NT2/D1 (cell line): ENCODE measurements at regions not wholly inside any gene's neighbourhood (a gene's known extent, or its start where the extent isn't known, plus 50 kb on each side); places are given as distances from the start of the nearest gene placed in this dataset.

Experiments used
- DNase-seq: peaks from one replicate; pipeline ENCODE4 v3.0.0-alpha.2; 2011; ENCODE audit warnings: low read depth, low spot score
- H3K27me3 ChIP-seq: 2 replicates; pipeline ENCODE4 v1.6.0; 2011; ENCODE audit warnings: mild to moderate bottlenecking; ENCODE audit not compliant: insufficient read length, insufficient read depth
- H3K36me3 ChIP-seq: 2 replicates; pipeline ENCODE4 v1.6.1; 2011; ENCODE audit warnings: mild to moderate bottlenecking, low read length, mixed read lengths; ENCODE audit not compliant: insufficient read depth, insufficient read length
- H3K4me1 ChIP-seq: 2 replicates; pipeline ENCODE4 v1.5.1; 2011; ENCODE audit not compliant: insufficient read depth, insufficient read length
- H3K4me3 ChIP-seq: 2 replicates; pipeline ENCODE4 v1.5.1; 2011; ENCODE audit warnings: low read depth; ENCODE audit not compliant: insufficient read length
- H3K9ac ChIP-seq: 2 replicates; pipeline ENCODE4 v1.6.0; 2011; ENCODE audit warnings: low read depth; ENCODE audit not compliant: insufficient read length
- H3K9me3 ChIP-seq: 2 replicates; pipeline ENCODE4 v1.5.1; 2011; ENCODE audit warnings: mild to moderate bottlenecking, low read length; ENCODE audit not compliant: insufficient read depth
- SUZ12 ChIP-seq: IDR thresholded peaks from 2 replicates; pipeline ENCODE4 v1.6.1; 2011; ENCODE audit not compliant: insufficient read length, insufficient read depth; ENCODE audit errors: extremely low read depth
- YY1 ChIP-seq: IDR thresholded peaks from 2 replicates; pipeline ENCODE4 v1.6.1; 2011; ENCODE audit not compliant: insufficient read length, insufficient read depth
- ZNF274 ChIP-seq: IDR thresholded peaks from 2 replicates; pipeline ENCODE4 v1.6.1; 2011; ENCODE audit warnings: mild to moderate bottlenecking, low read depth, low read length

DNA sequence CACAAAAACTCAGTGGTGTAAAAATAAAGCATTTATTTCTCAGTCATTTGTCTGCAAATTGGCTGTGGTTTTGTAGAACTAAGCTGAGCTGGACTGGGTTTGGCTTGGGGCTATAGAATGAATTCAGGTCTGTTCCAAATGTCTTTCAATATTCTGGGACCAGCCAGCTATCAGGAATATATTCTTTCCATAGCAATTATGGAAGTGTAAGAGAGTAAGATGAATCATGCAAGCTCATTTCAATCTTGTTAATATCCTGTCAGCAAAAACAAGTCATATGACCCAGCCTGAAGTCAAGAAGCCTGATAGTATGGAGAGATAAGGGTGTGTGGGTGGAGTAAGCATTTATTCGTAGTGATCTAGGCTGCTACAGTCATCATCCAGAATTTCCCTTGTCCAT is 481.0 kb upstream of the CDH2 start:
- no peaks in the 10 kb centered on the region for H3K27me3 ChIP-seq
- no peak for DNase-seq
- no peak overlapping the region for H3K9ac ChIP-seq
- no peak for TF ChIP-seq ZNF274
- no peak for TF ChIP-seq SUZ12
- TF ChIP-seq YY1 = no peak
- H3K36me3 ChIP-seq = no peaks in the 10 kb centered on the region
- H3K9me3 ChIP-seq = no peaks in the 10 kb centered on the region
- no peak overlapping the region for H3K4me3 ChIP-seq
- H3K4me1 ChIP-seq = no peaks in the 10 kb centered on the region

DNA sequence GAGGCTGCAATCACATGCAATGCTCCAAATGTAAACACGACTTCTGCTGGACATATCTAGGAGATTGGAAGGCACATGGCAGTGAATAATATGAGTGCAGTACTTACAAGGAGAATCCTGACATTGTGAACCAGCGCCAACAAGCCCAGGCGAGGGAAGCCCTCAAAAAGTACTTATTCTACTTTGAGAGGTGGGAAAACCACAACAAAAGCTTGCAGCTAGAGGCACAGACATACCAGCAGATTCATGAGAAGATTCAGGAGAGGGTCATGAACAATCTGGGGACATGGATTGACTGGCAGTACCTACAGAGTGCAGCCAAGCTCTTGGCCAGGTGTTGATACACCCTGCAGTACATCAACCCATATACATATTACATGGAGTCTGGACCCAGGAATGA is 475.7 kb upstream of the CDH2 start:
- no peak overlapping the region for H3K4me3 ChIP-seq
- no peaks in the 10 kb centered on the region for H3K36me3 ChIP-seq
- DNase-seq = no peak
- no peaks in the 10 kb centered on the region for H3K4me1 ChIP-seq
- H3K9ac ChIP-seq = no peak overlapping the region
- H3K27me3 ChIP-seq = no peaks in the 10 kb centered on the region
- H3K9me3 ChIP-seq = no peaks in the 10 kb centered on the region
- TF ChIP-seq YY1 = no peak
- no peak for TF ChIP-seq SUZ12

- Histone ChIP-seq H3K4me3 (no peak overlapping the region), H3K9ac (no peak overlapping the region), H3K9me3 (no peaks in the 10 kb centered on the region), H3K36me3 (no peaks in the 10 kb centered on the region), H3K4me1 (no peaks in the 10 kb centered on the region), H3K27me3 (no peaks in the 10 kb centered on the region)
- DNase-seq = no peak
- TF ChIP-seq YY1 (no peak), SUZ12 (no peak), ZNF274 (no peak)
Measured at GRCh38 chr18:28651298-28651697, 474.4 kb upstream of the CDH2 start.

DNA sequence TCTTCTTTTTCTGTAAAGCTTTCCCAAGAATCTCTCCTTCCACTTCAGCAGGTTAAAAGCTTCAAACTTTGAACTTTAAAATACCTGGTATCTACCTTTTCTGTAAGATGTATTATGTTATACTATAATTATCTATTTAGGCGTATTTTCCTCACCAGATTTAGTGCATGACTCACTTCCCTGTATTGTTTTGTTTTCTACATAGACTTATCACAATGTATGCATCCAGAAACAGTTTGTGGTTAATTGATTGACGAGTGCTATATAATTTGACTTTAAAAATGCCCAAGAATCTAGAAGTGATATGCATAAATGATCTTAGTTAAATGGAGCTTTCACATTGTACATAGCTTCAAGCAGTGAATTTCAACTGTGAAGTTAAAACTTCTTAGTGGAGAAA is 473.9 kb upstream of the CDH2 start:
- Histone ChIP-seq H3K36me3 (no peaks in the 10 kb centered on the region), H3K4me3 (no peak overlapping the region), H3K9me3 (no peaks in the 10 kb centered on the region), H3K27me3 (no peaks in the 10 kb centered on the region), H3K4me1 (no peaks in the 10 kb centered on the region), H3K9ac (no peak overlapping the region)
- TF ChIP-seq ZNF274 (no peak), YY1 (no peak), SUZ12 (no peak)
- no peak for DNase-seq

- no peak overlapping the region for H3K4me3 ChIP-seq
- H3K9me3 ChIP-seq = no peaks in the 10 kb centered on the region
- no peak for DNase-seq
- H3K4me1 ChIP-seq = no peaks in the 10 kb centered on the region
- H3K27me3 ChIP-seq = no peaks in the 10 kb centered on the region
- H3K36me3 ChIP-seq = no peaks in the 10 kb centered on the region
- TF ChIP-seq YY1 (no peak), ZNF274 (no peak), SUZ12 (no peak)
- H3K9ac ChIP-seq = no peak overlapping the region
Measured at GRCh38 chr18:28647961-28648360, 471.0 kb upstream of the CDH2 start.

DNA sequence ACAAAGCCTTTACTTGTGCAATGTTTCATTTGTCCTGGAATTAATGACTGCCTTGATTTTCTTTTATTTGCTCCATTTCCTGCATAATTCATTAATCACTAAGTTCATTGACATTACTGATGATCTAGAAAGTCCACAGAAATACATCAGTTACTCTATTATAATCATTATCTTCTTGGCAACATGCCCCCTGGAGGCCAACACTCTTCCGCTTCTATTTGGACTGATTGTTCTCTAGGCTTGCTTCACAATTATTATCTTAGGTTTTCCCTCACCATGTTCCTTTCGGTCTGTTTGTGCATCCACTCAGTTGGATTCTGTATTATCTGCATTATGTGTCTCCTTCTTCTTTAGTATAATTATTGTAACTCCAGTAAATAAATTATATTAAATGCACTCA is 461.0 kb upstream of the CDH2 start:
- H3K36me3 ChIP-seq = no peaks in the 10 kb centered on the region
- H3K9me3 ChIP-seq = no peaks in the 10 kb centered on the region
- H3K27me3 ChIP-seq = no peaks in the 10 kb centered on the region
- H3K4me3 ChIP-seq = no peak overlapping the region
- no peaks in the 10 kb centered on the region for H3K4me1 ChIP-seq
- H3K9ac ChIP-seq = no peak overlapping the region
- no peak for DNase-seq
- TF ChIP-seq SUZ12 (no peak), YY1 (no peak), ZNF274 (no peak)

DNA sequence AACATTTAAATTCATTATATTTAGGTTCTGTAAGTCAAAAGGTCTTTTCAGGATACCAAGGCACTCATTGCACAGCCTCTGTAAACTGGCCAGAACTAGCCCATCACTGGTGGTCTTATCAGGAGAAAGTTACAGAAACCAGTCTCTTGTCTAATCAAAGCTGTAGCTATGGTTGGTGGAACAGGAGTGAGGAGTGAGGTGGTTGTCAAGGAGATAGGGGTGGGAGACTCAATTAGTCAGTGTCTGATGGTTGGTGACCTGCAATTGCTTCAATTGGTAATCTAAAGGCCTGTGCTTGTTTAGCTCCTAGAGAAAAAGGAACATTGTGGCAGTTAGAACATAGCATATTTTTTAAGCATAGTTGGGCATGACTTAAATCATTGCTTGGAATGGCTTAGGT is 458.6 kb upstream of the CDH2 start:
- no peaks in the 10 kb centered on the region for H3K27me3 ChIP-seq
- H3K4me3 ChIP-seq = no peak overlapping the region
- DNase-seq = no peak
- TF ChIP-seq YY1 (no peak), SUZ12 (no peak), ZNF274 (no peak)
- H3K36me3 ChIP-seq = no peaks in the 10 kb centered on the region
- no peak overlapping the region for H3K9ac ChIP-seq
- no peaks in the 10 kb centered on the region for H3K9me3 ChIP-seq
- no peaks in the 10 kb centered on the region for H3K4me1 ChIP-seq

GRCh38 chr18:28626756-28627155 is 449.8 kb upstream of the CDH2 start:
- TF ChIP-seq SUZ12 (no peak), YY1 (no peak), ZNF274 (no peak)
- Histone ChIP-seq H3K27me3 (no peaks in the 10 kb centered on the region), H3K9me3 (no peaks in the 10 kb centered on the region), H3K9ac (no peak overlapping the region), H3K36me3 (no peaks in the 10 kb centered on the region), H3K4me1 (no peaks in the 10 kb centered on the region), H3K4me3 (no peak overlapping the region)
- no peak for DNase-seq
